T-helper 2 cell treated with Interferon-gamma antibody and Interleukin-4, amounts not matched to agents 5 μg/mL and 100 μg/mL, for 36 hours (primary cell): ENCODE measurements at regions not wholly inside any gene's neighbourhood (a gene's known extent, or its start where the extent isn't known, plus 50 kb on each side); places are given as distances from the start of the nearest gene placed in this dataset.

Experiments used
- DNase-seq: peaks from one replicate; pipeline ENCODE4 v3.0.0; 2021; ENCODE audit warnings: low spot score
- H3K27ac Mint-ChIP-seq: one replicate; pipeline ENCODE4 v1.8.0; 2021; ENCODE audit warnings: mild to moderate bottlenecking, mixed read lengths
- H3K27me3 Mint-ChIP-seq: one replicate; pipeline ENCODE4 v1.8.0; 2021; ENCODE audit warnings: low read depth, mixed read lengths
- H3K36me3 Mint-ChIP-seq: one replicate; pipeline ENCODE4 v1.8.0; 2021; ENCODE audit warnings: low read depth, mixed read lengths
- H3K4me1 Mint-ChIP-seq: one replicate; pipeline ENCODE4 v1.8.0; 2021; ENCODE audit warnings: low read depth, mixed read lengths
- H3K4me3 Mint-ChIP-seq: one replicate; pipeline ENCODE4 v1.8.0; 2022; ENCODE audit warnings: mild to moderate bottlenecking, moderate library complexity, mixed read lengths
- H3K9me3 Mint-ChIP-seq: one replicate; pipeline ENCODE4 v1.8.0; 2021; ENCODE audit warnings: mixed read lengths

GRCh38 chr9:80592413-80592812 lies 1020.6 kb downstream of the TLE4 start:
- H3K27me3 Mint-ChIP-seq = no peaks in the 10 kb centered on the region
- DNase-seq = no peak
- H3K27ac Mint-ChIP-seq = no peak overlapping the region
- H3K36me3 Mint-ChIP-seq = no peaks in the 10 kb centered on the region
- no peak overlapping the region for H3K4me3 Mint-ChIP-seq
- peaks cover 10% of the 10 kb centered on the region for H3K9me3 Mint-ChIP-seq
- no peaks in the 10 kb centered on the region for H3K4me1 Mint-ChIP-seq

GRCh38 chr9:80586786-80587330 lies 1015.1 kb downstream of the TLE4 start:
- DNase-seq = no peak
- Mint-ChIP-seq H3K9me3 (peaks cover 9% of the 10 kb centered on the region), H3K36me3 (no peaks in the 10 kb centered on the region), H3K4me1 (no peaks in the 10 kb centered on the region), H3K27me3 (no peaks in the 10 kb centered on the region), H3K4me3 (no peak overlapping the region), H3K27ac (no peak overlapping the region)

- Mint-ChIP-seq H3K4me1 (no peaks in the 10 kb centered on the region), H3K4me3 (no peak overlapping the region), H3K27ac (no peak overlapping the region), H3K27me3 (no peaks in the 10 kb centered on the region), H3K9me3 (peaks cover 56% of the 10 kb centered on the region), H3K36me3 (no peaks in the 10 kb centered on the region)
- no peak for DNase-seq
Measured at GRCh38 chr9:80571953-80572352, 1000.2 kb downstream of the TLE4 start.

GRCh38 chr9:80569236-80569635 lies 997.5 kb downstream of the TLE4 start:
- Mint-ChIP-seq H3K27me3 (no peaks in the 10 kb centered on the region), H3K9me3 (peaks cover 42% of the 10 kb centered on the region)

GRCh38 chr9:80561526-80561925 lies 989.8 kb downstream of the TLE4 start:
- Mint-ChIP-seq H3K4me1 (no peaks in the 10 kb centered on the region), H3K27me3 (no peaks in the 10 kb centered on the region), H3K4me3 (no peak overlapping the region), H3K36me3 (no peaks in the 10 kb centered on the region), H3K9me3 (peaks cover 11% of the 10 kb centered on the region), H3K27ac (no peak overlapping the region)
- no peak for DNase-seq

More at GRCh38 chr9:80569236-80569635, 997.5 kb downstream of the TLE4 start:
- Mint-ChIP-seq H3K27ac (no peak overlapping the region), H3K36me3 (no peaks in the 10 kb centered on the region), H3K4me1 (no peaks in the 10 kb centered on the region), H3K4me3 (no peak overlapping the region)
- DNase-seq = no peak

- no peaks in the 10 kb centered on the region for H3K27me3 Mint-ChIP-seq
- H3K9me3 Mint-ChIP-seq = peaks cover 11% of the 10 kb centered on the region
- no peak overlapping the region for H3K27ac Mint-ChIP-seq
- no peaks in the 10 kb centered on the region for H3K4me1 Mint-ChIP-seq
- no peaks in the 10 kb centered on the region for H3K36me3 Mint-ChIP-seq
- H3K4me3 Mint-ChIP-seq = no peak overlapping the region
- no peak for DNase-seq
Measured at GRCh38 chr9:80560976-80561375, 989.2 kb downstream of the TLE4 start.

GRCh38 chr9:80557256-80557655 lies 985.5 kb downstream of the TLE4 start:
- Mint-ChIP-seq H3K36me3 (no peaks in the 10 kb centered on the region), H3K4me1 (no peaks in the 10 kb centered on the region), H3K27ac (no peak overlapping the region), H3K9me3 (peaks cover 8% of the 10 kb centered on the region), H3K4me3 (no peak overlapping the region), H3K27me3 (no peaks in the 10 kb centered on the region)
- no peak for DNase-seq

- no peak for DNase-seq
- H3K27me3 Mint-ChIP-seq = no peaks in the 10 kb centered on the region
- H3K9me3 Mint-ChIP-seq = peaks cover 8% of the 10 kb centered on the region
- H3K27ac Mint-ChIP-seq = no peak overlapping the region
- H3K36me3 Mint-ChIP-seq = no peaks in the 10 kb centered on the region
- H3K4me1 Mint-ChIP-seq = no peaks in the 10 kb centered on the region
- no peak overlapping the region for H3K4me3 Mint-ChIP-seq
Measured at GRCh38 chr9:80556631-80557030, 984.9 kb downstream of the TLE4 start.

GRCh38 chr9:80555782-80556325 lies 984.1 kb downstream of the TLE4 start:
- DNase-seq = no peak
- H3K4me1 Mint-ChIP-seq = no peaks in the 10 kb centered on the region
- H3K27me3 Mint-ChIP-seq = no peaks in the 10 kb centered on the region
- H3K4me3 Mint-ChIP-seq = no peak overlapping the region
- H3K36me3 Mint-ChIP-seq = no peaks in the 10 kb centered on the region
- H3K27ac Mint-ChIP-seq = no peak overlapping the region
- peaks cover 8% of the 10 kb centered on the region for H3K9me3 Mint-ChIP-seq

- H3K27me3 Mint-ChIP-seq = no peaks in the 10 kb centered on the region
- H3K9me3 Mint-ChIP-seq = peaks cover 10% of the 10 kb centered on the region
- H3K36me3 Mint-ChIP-seq = no peaks in the 10 kb centered on the region
- H3K4me1 Mint-ChIP-seq = no peaks in the 10 kb centered on the region
- no peak for DNase-seq
- no peak overlapping the region for H3K27ac Mint-ChIP-seq
- H3K4me3 Mint-ChIP-seq = no peak overlapping the region
Measured at GRCh38 chr9:80554856-80555255, 983.1 kb downstream of the TLE4 start.

GRCh38 chr9:80554301-80554700 lies 982.5 kb downstream of the TLE4 start:
- Mint-ChIP-seq H3K9me3 (peaks cover 13% of the 10 kb centered on the region), H3K4me1 (no peaks in the 10 kb centered on the region), H3K36me3 (no peaks in the 10 kb centered on the region), H3K27ac (no peak overlapping the region), H3K27me3 (no peaks in the 10 kb centered on the region), H3K4me3 (no peak overlapping the region)
- DNase-seq = no peak

- Mint-ChIP-seq H3K27me3 (no peaks in the 10 kb centered on the region), H3K4me3 (no peak overlapping the region), H3K36me3 (no peaks in the 10 kb centered on the region), H3K27ac (no peak overlapping the region), H3K9me3 (peaks cover 9% of the 10 kb centered on the region), H3K4me1 (no peaks in the 10 kb centered on the region)
- DNase-seq = no peak
Measured at GRCh38 chr9:80552931-80553330, 981.2 kb downstream of the TLE4 start.

- Mint-ChIP-seq H3K27ac (no peak overlapping the region), H3K4me1 (no peaks in the 10 kb centered on the region), H3K27me3 (no peaks in the 10 kb centered on the region), H3K4me3 (no peak overlapping the region), H3K36me3 (no peaks in the 10 kb centered on the region), H3K9me3 (peaks cover 9% of the 10 kb centered on the region)
- DNase-seq = no peak
Measured at GRCh38 chr9:80550181-80550580, 978.4 kb downstream of the TLE4 start.

GRCh38 chr9:80547613-80548012 lies 975.8 kb downstream of the TLE4 start:
- Mint-ChIP-seq H3K4me3 (no peak overlapping the region), H3K27me3 (no peaks in the 10 kb centered on the region)

GRCh38 chr9:80540387-80540786 lies 968.6 kb downstream of the TLE4 start:
- Mint-ChIP-seq H3K27ac (no peak overlapping the region), H3K36me3 (no peaks in the 10 kb centered on the region), H3K27me3 (no peaks in the 10 kb centered on the region), H3K9me3 (peaks cover 8% of the 10 kb centered on the region), H3K4me3 (no peak overlapping the region), H3K4me1 (no peaks in the 10 kb centered on the region)
- DNase-seq = no peak

More at GRCh38 chr9:80547613-80548012, 975.8 kb downstream of the TLE4 start:
- no peaks in the 10 kb centered on the region for H3K4me1 Mint-ChIP-seq
- no peaks in the 10 kb centered on the region for H3K36me3 Mint-ChIP-seq
- no peak overlapping the region for H3K27ac Mint-ChIP-seq
- DNase-seq = no peak
- peaks cover 13% of the 10 kb centered on the region for H3K9me3 Mint-ChIP-seq
